GM19043 (cell line): ENCODE measurements at regions not wholly inside any gene's neighbourhood (a gene's known extent, or its start where the extent isn't known, plus 50 kb on each side); places are given as distances from the start of the nearest gene placed in this dataset.
"Not testable (repeated sequence)": the region's sequence is repeated elsewhere in the genome, so short reads cannot be mapped to it uniquely, and the experiment has no call there.

Experiments used
- ATAC-seq: cut with Tn5 transposase; IDR thresholded peaks from one replicate; pipeline ENCODE4 v1.9.1; 2021; ENCODE audit warnings: low read depth; ENCODE audit not compliant: unreplicated experiment

- no peak for ATAC-seq
Observed at GRCh38 chr6:85112540-85112939, 337.3 kb upstream of the NT5E start.

DNA sequence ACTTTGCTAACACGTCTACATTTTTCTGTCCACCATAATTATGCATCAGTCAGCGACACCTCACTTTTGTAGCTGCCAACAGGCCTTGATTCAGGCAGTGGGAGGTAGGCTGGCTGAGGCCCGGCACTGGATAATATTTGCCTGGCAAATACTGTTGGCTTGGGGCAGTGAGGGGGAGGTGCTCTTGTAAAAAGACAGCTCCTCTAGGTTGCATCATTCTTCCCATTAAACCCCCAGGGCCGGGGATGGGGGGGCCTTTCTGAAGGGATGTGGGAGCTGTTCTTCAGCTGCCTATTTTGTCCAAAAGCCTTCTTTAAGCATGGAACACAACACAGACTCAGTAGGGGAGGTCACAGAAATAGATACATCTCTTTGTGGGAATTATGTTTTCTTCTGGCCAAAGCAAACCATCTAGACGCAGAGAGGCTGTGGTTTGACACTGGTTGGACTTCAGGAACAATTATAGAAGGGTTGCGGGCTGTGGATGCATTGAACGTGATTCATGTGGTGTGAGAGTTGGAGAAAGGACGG lies 338.3 kb upstream of the NT5E start:
- no peak for ATAC-seq

DNA sequence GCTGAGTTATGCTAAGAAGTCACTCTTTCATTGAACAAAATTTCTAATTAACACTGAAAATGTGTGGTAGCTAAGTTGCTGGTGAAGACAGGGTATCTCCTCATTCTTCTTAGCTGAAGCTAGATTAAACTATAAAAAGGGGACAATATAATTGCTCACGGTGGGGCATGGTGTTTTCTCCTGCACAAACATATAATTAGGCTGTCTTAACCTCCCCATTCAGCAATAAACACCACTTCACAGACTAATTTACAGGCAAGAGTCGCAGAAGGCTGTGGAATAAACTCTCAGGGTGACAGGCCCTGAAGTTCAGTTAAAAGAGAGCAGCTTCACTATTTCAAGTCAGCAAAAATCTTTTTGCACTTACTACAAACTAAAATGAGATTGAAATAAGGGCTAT lies 338.9 kb upstream of the NT5E start:
- no peak for ATAC-seq

DNA sequence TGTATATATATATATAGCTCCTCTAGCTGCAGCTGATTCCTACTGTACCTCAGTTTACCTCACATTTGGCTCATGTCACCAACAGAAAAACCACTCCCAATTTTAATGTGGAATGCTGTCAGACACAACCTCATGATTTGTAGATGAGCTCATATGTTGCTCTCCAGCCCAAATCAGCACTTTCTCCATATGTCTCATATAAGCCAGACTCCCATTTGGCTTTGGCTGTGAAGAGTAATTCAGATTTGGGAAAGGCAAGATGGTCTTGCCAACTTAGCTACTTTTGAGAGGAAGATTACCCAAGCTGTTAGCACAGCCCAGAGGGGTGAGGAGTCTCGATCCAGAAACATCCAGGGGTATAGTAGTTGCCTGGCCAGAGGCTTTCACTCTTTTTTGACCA lies 342.2 kb upstream of the NT5E start:
- no peak for ATAC-seq

DNA sequence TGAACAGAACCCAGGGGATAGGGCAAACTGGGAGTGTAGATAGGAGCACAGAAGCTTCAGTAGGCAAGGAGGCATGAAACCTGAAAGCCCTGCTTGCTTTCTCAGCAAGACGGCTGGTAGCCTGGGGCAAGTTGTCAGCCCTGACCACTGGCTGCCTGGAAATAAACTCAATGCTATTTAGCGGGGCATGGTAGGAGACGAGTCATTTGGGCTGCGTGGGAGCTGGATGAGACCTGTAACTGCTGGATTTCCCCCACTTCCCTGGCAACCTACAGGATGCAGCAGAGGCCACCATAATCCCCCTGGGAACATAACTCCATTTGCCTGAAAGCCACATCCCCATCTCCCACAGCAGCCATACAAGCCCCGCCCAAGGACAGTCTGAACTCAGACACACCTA lies 332.6 kb upstream of the TBX18 start:
- ATAC-seq: no peak

- ATAC-seq: no peak
Observed at GRCh38 chr6:85092226-85092625, 327.8 kb upstream of the TBX18 start.

DNA sequence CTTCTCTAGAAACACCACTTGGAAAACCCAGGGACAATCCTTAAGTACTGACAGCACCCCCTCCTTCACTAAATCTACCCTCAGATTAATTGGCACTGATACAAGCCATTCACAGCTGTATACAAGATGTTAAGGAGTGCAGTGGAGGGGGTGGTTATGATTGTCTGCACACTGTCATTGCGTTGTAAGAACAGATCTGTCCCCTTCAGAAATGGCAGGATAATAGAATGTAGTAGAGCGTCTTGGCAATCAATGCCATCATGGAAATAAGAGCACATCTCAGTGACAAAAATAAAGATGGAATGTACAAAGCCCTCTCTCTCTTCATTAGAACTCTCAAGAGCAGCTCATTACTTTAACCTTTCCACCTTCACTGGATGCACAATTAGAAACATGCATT lies 324.9 kb upstream of the TBX18 start:
- ATAC-seq: no peak

DNA sequence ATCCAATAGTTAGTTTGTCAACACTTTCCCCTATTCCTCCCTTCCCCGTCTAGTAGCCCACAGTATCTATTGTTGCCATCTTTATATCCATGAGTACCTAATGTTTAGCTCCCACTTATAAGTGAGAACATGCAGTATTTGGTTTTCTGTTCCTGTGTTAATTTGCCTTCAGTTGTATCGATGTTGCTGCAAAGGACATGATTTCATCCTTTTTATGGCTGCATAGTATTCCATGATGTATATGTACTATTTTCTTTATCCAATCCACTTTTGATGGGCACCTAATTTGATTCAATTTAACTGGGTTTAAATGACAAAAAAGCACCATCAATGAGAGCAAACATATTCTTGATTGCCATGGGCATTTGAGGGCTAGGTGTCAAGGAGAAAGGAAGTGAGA lies 321.5 kb upstream of the TBX18 start:
- ATAC-seq: no peak

GRCh38 chr6:85081102-85081501 lies 316.7 kb upstream of the TBX18 start:
- no peak for ATAC-seq

DNA sequence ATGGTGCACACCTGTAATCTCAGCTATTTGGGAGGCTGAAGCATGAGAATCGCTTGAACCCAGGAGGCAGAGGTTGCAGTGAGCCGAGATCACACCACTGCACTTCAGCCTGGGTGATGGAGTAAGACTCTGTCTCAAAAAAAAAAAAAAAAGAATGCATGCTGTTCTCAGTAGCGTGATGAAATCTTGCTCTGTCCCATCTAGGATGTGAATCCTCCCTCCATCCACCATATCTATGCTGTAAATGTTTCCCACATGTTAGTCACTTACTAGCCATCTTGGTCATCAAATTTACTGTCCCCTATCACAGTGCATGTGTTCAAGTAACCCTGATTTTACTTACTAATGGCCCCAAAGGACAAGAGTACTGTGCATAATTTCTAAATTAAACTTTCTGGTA lies 315.4 kb upstream of the TBX18 start:
- no peak for ATAC-seq

DNA sequence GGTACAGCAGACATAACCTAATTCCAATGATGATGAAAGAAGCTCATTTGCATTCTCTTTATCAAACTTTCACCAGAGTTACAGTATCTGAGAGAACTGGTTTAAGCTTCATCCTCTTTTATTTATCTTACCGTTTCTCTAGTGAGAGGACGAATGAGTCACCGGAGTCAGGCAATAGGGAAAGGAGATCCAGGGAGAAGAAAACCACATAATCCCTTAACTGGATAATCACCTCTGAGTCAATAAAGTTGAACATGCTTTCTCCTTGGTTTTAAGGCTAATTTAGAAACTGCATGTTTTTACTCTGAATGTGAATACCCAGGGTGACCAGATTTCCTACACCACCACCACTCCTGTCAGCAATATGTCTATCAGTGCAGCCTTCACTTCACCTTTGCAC lies 313.7 kb upstream of the TBX18 start:
- ATAC-seq: no peak

DNA sequence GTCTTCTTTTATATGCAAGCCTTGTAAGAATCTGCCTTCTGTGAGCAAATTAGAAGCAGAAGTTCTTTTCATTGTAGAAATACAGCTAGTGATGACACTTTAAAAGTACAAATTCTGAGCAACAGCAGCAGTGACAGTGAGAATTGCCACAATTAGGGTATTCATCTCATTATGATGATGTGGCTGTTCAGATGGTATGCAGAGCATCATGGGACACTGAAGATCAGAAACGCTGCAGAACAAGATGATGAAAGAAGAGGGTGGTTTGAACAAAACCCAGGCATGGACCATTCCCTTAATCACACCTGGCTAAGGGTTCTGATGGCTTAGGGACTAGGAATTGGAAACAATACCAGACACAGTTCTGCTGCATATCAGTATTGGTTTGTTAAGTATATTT lies 312.7 kb upstream of the TBX18 start:
- ATAC-seq: no peak

DNA sequence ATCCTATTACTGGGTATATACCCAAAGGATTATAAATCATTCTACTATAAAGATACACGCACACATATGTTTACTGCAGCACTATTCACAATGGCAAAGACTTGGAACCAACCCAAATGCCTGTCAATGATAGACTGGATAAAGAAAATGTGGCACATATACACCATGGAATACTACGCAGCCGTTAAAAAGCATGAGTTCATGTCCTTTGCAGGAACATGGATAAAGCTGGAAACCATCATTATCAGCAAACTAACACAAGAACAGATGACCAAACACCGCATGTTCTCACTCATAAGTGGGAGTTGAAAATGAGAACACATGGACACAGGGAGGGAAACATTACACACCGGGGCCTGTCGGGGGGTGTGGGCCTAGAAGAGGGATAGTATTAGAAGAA lies 307.4 kb upstream of the TBX18 start:
- ATAC-seq: not testable (repeated sequence)

DNA sequence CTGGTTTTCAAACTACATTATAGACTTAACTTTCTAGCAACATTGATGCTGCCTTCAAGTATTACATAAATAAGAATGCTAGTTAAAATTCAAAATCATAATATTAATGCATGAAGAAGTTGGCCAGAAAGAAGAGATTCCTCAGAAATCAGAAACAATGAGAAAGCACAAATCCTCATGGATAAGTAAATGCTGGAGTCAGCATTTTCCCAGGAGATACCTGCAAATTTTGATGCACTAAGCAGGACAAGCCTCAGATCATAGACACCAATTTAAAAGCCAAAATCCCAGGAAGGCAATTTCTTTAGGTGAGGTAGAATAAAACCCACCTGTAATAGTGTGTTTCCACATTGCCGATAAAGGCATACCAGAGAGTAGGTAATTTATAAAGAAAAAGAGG lies 305.2 kb upstream of the TBX18 start:
- ATAC-seq: no peak

- no peak for ATAC-seq
Observed at GRCh38 chr6:85068221-85068620, 303.8 kb upstream of the TBX18 start.

DNA sequence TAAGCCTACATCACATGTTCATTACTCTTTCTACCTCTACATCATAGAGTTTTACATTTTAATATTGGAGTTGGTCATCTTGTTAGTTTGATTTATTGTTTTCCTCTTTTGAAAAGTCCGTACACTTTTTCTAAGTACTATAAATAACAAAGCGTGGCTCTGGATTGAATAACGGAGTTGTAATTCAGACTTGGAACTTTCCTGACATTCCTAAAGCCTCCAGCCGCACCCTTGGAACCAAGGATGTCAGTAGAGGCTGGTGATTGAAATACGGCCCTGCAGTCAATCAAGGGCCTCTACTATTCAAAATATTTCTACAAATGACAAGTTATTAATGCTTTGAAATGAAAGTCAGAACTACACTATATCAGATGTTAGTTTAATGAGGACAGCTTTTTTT lies 301.9 kb upstream of the TBX18 start:
- no peak for ATAC-seq

DNA sequence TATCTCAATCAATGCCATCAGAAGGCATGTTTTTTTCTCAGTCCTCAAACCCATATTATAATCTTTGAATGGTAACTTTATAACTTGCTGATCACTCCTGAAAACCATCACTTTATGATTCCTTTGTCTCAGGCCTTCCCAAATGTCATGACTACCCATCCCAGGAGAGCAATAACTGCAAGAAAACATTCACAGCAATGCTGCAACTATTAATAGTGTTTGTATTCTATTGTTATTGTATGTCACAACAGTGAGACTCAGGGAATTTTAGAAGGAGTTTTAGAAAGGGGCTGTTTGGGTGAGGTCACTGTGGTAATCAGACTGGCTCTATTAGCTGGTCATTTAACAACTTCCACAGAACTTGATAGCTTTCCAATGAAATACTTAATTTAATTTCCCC lies 301.4 kb upstream of the TBX18 start:
- no peak for ATAC-seq

- ATAC-seq: no peak
Observed at GRCh38 chr6:85063611-85064010, 299.2 kb upstream of the TBX18 start.

DNA sequence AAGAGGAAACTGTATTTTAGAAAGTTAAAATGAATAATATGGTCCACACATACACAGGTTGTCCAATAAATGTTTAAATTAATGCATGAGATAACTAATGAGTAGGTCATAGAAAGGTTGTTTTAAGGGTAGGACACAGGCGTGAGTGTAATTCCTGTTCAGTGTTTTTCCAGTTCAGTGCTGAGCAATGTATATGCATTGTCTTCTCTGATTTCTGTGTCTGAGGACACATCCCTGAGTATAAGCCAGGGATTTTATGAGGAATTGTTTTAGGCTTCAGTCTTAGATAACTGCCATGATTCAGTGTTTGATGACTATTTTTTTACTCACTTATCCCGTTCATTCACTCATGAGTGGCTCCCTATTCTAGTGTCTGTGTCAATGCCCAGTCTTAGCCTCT lies 298.5 kb upstream of the TBX18 start:
- no peak for ATAC-seq

DNA sequence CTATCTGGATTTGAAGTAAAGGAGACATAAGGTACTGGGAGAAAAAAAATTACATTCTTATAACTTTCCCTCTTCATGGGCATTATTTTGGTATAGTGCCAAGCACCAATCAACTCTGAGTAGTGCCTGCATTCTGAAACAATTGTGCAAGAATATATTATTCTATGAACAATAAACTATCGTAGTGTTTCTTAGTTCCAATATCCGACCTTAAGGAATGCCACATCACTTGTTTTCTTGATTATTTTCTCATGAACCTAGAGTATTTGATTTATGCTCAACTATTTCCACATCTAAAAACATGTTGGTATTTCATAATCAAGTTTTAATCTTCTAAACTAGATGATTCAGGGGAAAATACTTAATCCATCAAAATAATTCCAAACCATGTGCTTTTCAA lies 294.4 kb upstream of the TBX18 start:
- ATAC-seq: no peak

DNA sequence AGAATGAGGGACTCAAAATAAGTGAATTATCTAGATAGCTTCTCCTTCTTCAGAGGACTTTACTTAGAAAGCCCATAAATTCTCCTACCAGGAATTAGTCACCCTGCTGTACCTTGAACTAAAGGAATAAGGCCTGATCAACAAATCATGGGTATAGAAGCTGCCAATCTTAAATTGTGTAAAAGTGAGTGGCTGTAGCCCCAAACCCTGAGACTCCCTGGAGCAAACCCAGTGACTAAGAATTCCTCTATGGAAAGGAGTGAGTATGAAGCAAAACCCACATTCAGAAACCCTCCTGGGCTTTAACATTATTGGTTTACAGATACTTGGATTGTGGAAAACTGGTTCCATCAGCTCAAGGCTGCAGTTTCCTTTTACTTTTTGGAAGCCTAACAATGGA lies 285.8 kb upstream of the TBX18 start:
- no peak for ATAC-seq

- no peak for ATAC-seq
Observed at GRCh38 chr6:85049282-85049681, 284.9 kb upstream of the TBX18 start.

GRCh38 chr6:85047818-85048217 lies 283.4 kb upstream of the TBX18 start:
- no peak for ATAC-seq
